ENCODE measurements at regions not wholly inside any gene's neighbourhood (a gene's known extent, or its start where the extent isn't known, plus 50 kb on each side); places are given as distances from the start of the nearest gene placed in this dataset.

- peaks cover 36 to 70% (median 64%) of the 10 kb centered on the region in 4 experiments for H3K27me3 ChIP-seq (replicated peaks in 1 of 4; ENCODE audit: control insufficient read depth in 3 of 4, extremely low read depth in 1 of 4, insufficient read depth in 3 of 4, low read length in 3 of 4)
- no peak overlapping the region for H2BK12ac ChIP-seq (ENCODE audit: low read depth, low read length)
- no peak overlapping the region for H3K23ac ChIP-seq (ENCODE audit: insufficient read length)
- peak overlapping the region; percentile 60 to 75 (median 63) for H3K4me3 ChIP-seq (ENCODE audit: extremely low read depth in 1 of 4, insufficient read depth in 2 of 4, low read depth in 3 of 4, low read length in 4 of 4)
- DNase-seq (ENCODE audit: low read depth in 1 of 2, low spot score in 2 of 2): peak in 1 of 2 experiments; percentile 68
- no peak overlapping the region for H2BK20ac ChIP-seq (ENCODE audit: low read length)
- H2AK5ac ChIP-seq (ENCODE audit: low read depth, low read length): no peak overlapping the region
- H3K23me2 ChIP-seq (ENCODE audit: low read depth, low read length): peaks cover 18% of the 10 kb centered on the region; the same call in 1 of the 2 replicates
- H3K56ac ChIP-seq (replicated peaks; ENCODE audit: insufficient read length, low read depth, low read length): no peak overlapping the region
- ChIA-PET CTCF (ENCODE audit: partially characterized antibody) (interaction anchor here (0.5 to 3.0 kb wide), 14 partner anchors 10 to 844 kb away, joined by 3 to 28 read pairs (median 3); no protein-coding TSS in a partner anchor), POLR2A (ENCODE audit: partially characterized antibody) (interaction anchor here (1.0 to 1.3 kb wide), 2 partner anchors 93 to 104 kb away, joined by 3 to 5 read pairs; partner anchors contain the start of gene UCHL1)
- no peak overlapping the region for H3K27ac ChIP-seq (ENCODE audit: low read depth, low read length)
- H3K9me3 ChIP-seq (ENCODE audit: insufficient read depth in 2 of 2, low read depth in 1 of 2, low read length in 1 of 2): no peaks in the 10 kb centered on the region
- no CpG with 5 or more reads among the region's 92 CpGs for WGBS, 2 experiments (ENCODE audit: extremely low coverage in 1 of 2, insufficient coverage in 1 of 2, insufficient read length in 1 of 2, insufficient replicate concordance in 2 of 2, low coverage in 1 of 2, low lambda C conversion rate in 2 of 2, missing lambda C conversion rate in 1 of 2)
- H2BK15ac ChIP-seq (ENCODE audit: low read length): no peak overlapping the region
- H2BK5ac ChIP-seq (ENCODE audit: low read depth, low read length): no peak overlapping the region
- peak overlapping the region; percentile 95 to 99 for H3K4me2 ChIP-seq (ENCODE audit: insufficient read depth in 1 of 2, low read depth in 2 of 2, low read length in 2 of 2)
- H3K36me3 ChIP-seq (ENCODE audit: control insufficient read depth in 2 of 4, insufficient read depth in 4 of 4, low read length in 3 of 4): no peaks in the 10 kb centered on the region; a peak in 1 of 8 replicates
- no peaks in the 10 kb centered on the region for H3K79me2 ChIP-seq (ENCODE audit: control insufficient read depth in 1 of 2, insufficient read depth in 2 of 2, low read length in 2 of 2)
- FAIRE-seq: no peak
- no peaks in the 10 kb centered on the region for H3K79me1 ChIP-seq (ENCODE audit: low read depth, low read length)
- no peak overlapping the region for H4K91ac ChIP-seq (replicated peaks; ENCODE audit: insufficient read length, low read length)
- peaks cover 15 to 32% (median 22%) of the 10 kb centered on the region in 4 experiments for H3K4me1 ChIP-seq (replicated peaks in 1 of 4; ENCODE audit: control insufficient read depth in 3 of 4, insufficient read depth in 4 of 4, low read length in 3 of 4)
- peaks cover 3 to 6% of the 10 kb centered on the region in 2 experiments for H4K20me1 ChIP-seq (replicated peaks in 1 of 2; ENCODE audit: control insufficient read depth in 1 of 2, insufficient read depth in 2 of 2, low read length in 2 of 2)
- no peak overlapping the region for H2AFZ ChIP-seq (ENCODE audit: low read length)
- 0 out of 7 replicates have a peak overlapping the region, but pooled peaks of 1 of the 4 experiments have one; percentile 34 for H3K9ac ChIP-seq (replicated peaks in 1 of 4; ENCODE audit: extremely low read depth in 1 of 4, low read depth in 3 of 4, low read length in 3 of 4)
- no peak overlapping the region for H3K4ac ChIP-seq (replicated peaks; ENCODE audit: insufficient read length, low read depth, low read length)
- H4K5ac ChIP-seq (ENCODE audit: insufficient read length, low read depth, low read length): no peak overlapping the region
- H3K18ac ChIP-seq (ENCODE audit: extremely low read depth, low read length): no peak overlapping the region; the same call in 1 of the 2 replicates
- no peak overlapping the region for H4K8ac ChIP-seq (ENCODE audit: extremely low read depth, insufficient read depth, low read length)
- H3K14ac ChIP-seq (ENCODE audit: insufficient read length): no peak overlapping the region
- H2BK120ac ChIP-seq (replicated peaks; ENCODE audit: low read depth, low read length): no peak overlapping the region
- TF ChIP-seq JUND (IDR thresholded peaks at IDR 0.05; ENCODE audit: low read length) (no peak), SIX5 (IDR thresholded peaks at IDR 0.05; ENCODE audit: low read depth, low read length) (no peak), TCF12 (IDR thresholded peaks at IDR 0.05; ENCODE audit: low read depth, low read length) (no peak), ZNF274 (IDR thresholded peaks at IDR 0.05; ENCODE audit: borderline replicate concordance, extremely low read depth, low read length) (no peak), POLR2A (IDR thresholded peaks at IDR 0.05; ENCODE audit: control extremely low read depth in 1 of 2, low read depth in 2 of 2, low read length in 2 of 2) (no peak), KDM5A (IDR thresholded peaks at IDR 0.05; ENCODE audit: low read length) (no peak), RBBP5 (IDR thresholded peaks at IDR 0.05; ENCODE audit: borderline replicate concordance, low read depth, low read length) (no peak; the same call in 1 of the 2 replicates), ASH2L (IDR thresholded peaks at IDR 0.05; ENCODE audit: low read length) (peak; percentile 38), TAF1 (IDR thresholded peaks at IDR 0.05; ENCODE audit: low read depth, low read length) (no peak), POLR2AphosphoS5 (IDR thresholded peaks at IDR 0.05; ENCODE audit: low read depth, low read length) (no peak), TAF7 (optimal IDR thresholded peaks at IDR 0.05; ENCODE audit: borderline replicate concordance, low read depth, low read length) (no peak), KDM4A (IDR thresholded peaks at IDR 0.05; ENCODE audit: low read depth, low read length, severe bottlenecking) (peak; percentile 52), CHD1 (IDR thresholded peaks at IDR 0.05; ENCODE audit: low read depth, low read length) (no peak), BACH1 (IDR thresholded peaks at IDR 0.05; ENCODE audit: low read length) (no peak), BRCA1 (IDR thresholded peaks at IDR 0.05; ENCODE audit: low read depth, low read length) (no peak)
Measured at GRCh38 chr4:41360214-41360920, 103.6 kb downstream of the UCHL1 start.
